Frontal cortex (tissue), 3 donors: ENCODE measurements at regions not wholly inside any gene's neighbourhood (a gene's known extent, or its start where the extent isn't known, plus 50 kb on each side); places are given as distances from the start of the nearest gene placed in this dataset.
A peak's percentile ranks its signal among the peaks of the same experiment; 100 is the strongest.
"Not testable (repeated sequence)": the region's sequence is repeated elsewhere in the genome, so short reads cannot be mapped to it uniquely, and the experiment has no call there.

ENCODE experiments used
- DNase-seq, 2 donors: peaks; one replicate each; pipeline ENCODE4 v3.0.0; 2012; ENCODE audit warnings: low spot score in 2 of 2
- FAIRE-seq: peaks from 2 replicates; lab custom pipeline; 2012; peaks lifted over from hg19 to GRCh38; lab: Jason Lieb, UNC
- donor health status: control.
- donor health status: control.
- donor health status: control.

- not testable (repeated sequence) for FAIRE-seq, DNase-seq
These were observed 886.0 kb upstream of the MDGA2 start for GRCh38 chr14:48561438-48561837.

GRCh38 chr14:48560421-48560820 lies 885.0 kb upstream of the MDGA2 start:
- FAIRE-seq (no peak), DNase-seq (no peak)

GRCh38 chr14:48553443-48553842 lies 878.0 kb upstream of the MDGA2 start:
- FAIRE-seq: no peak
- no peak for DNase-seq

- FAIRE-seq: no peak
These were observed 871.6 kb upstream of the MDGA2 start for GRCh38 chr14:48546996-48547395.

GRCh38 chr14:48537600-48537999 lies 862.2 kb upstream of the MDGA2 start:
- FAIRE-seq (no peak), DNase-seq (no peak)

More at GRCh38 chr14:48546996-48547395, 871.6 kb upstream of the MDGA2 start:
- no peak for DNase-seq

GRCh38 chr14:48536318-48536717 lies 860.9 kb upstream of the MDGA2 start:
- FAIRE-seq (no peak), DNase-seq (no peak)

GRCh38 chr14:48527832-48528231 lies 852.4 kb upstream of the MDGA2 start:
- DNase-seq: no peak
- no peak for FAIRE-seq

- FAIRE-seq (no peak), DNase-seq (no peak)
These were observed 850.9 kb upstream of the MDGA2 start for GRCh38 chr14:48526307-48526706.

GRCh38 chr14:48504921-48505320 lies 829.5 kb upstream of the MDGA2 start:
- no peak for DNase-seq
- no peak for FAIRE-seq

- FAIRE-seq: no peak
These were observed 815.4 kb upstream of the MDGA2 start for GRCh38 chr14:48490756-48491155.

GRCh38 chr14:48473944-48474343 lies 798.5 kb upstream of the MDGA2 start:
- FAIRE-seq: no peak
- no peak for DNase-seq

More at GRCh38 chr14:48490756-48491155, 815.4 kb upstream of the MDGA2 start:
- DNase-seq: no peak

GRCh38 chr14:48456051-48456450 lies 780.6 kb upstream of the MDGA2 start:
- DNase-seq (no peak), FAIRE-seq (no peak)

GRCh38 chr14:48454887-48455286 lies 779.5 kb upstream of the MDGA2 start:
- FAIRE-seq (no peak), DNase-seq (no peak)

GRCh38 chr14:48452437-48452995 lies 777.1 kb upstream of the MDGA2 start:
- no peak for FAIRE-seq
- DNase-seq: no peak

GRCh38 chr14:48435221-48435620 lies 759.8 kb upstream of the MDGA2 start:
- DNase-seq (no peak), FAIRE-seq (no peak)

GRCh38 chr14:48430805-48431204 lies 755.4 kb upstream of the MDGA2 start:
- DNase-seq: no peak
- no peak for FAIRE-seq

- DNase-seq (no peak), FAIRE-seq (no peak)
These were observed 754.1 kb upstream of the MDGA2 start for GRCh38 chr14:48429512-48429911.

- FAIRE-seq (no peak), DNase-seq (no peak)
These were observed 742.5 kb upstream of the MDGA2 start for GRCh38 chr14:48417715-48418500.

- no peak for FAIRE-seq
- no peak for DNase-seq
These were observed 725.9 kb upstream of the MDGA2 start for GRCh38 chr14:48401321-48401720.

GRCh38 chr14:48398675-48399282 lies 723.4 kb upstream of the MDGA2 start:
- DNase-seq: peak in 1 of 2 donors; percentile 6

GRCh38 chr14:48391661-48392060 lies 716.3 kb upstream of the MDGA2 start:
- FAIRE-seq (no peak), DNase-seq (no peak)

More at GRCh38 chr14:48398675-48399282, 723.4 kb upstream of the MDGA2 start:
- peak; percentile 69 for FAIRE-seq
